ENCODE measurements at regions not wholly inside any gene's neighbourhood (a gene's known extent, or its start where the extent isn't known, plus 50 kb on each side); places are given as distances from the start of the nearest gene placed in this dataset.
"Not testable (repeated sequence)": the region's sequence is repeated elsewhere in the genome, so short reads cannot be mapped to it uniquely, and the experiment has no call there.

DNA sequence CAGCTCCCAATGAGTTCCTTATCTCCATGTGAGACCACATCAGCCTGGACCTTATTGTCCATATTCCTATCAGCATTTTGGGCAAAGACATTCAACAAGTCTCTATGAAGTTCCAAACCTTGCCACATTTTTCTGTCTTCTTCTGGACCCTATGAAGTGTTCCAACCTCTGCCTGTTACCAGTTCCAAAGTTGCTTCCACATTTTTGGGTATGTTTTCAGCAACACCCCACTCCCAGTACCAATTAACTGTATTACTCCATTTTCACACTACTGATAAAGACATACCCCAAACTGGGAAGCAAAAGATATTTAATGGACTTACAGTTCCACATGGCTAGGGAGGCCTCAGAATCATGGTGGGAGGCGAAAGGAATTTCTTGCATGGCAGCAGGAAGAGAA lies 548.5 kb downstream of the CHSY3 start:
- DNase-seq, result no peak

DNA sequence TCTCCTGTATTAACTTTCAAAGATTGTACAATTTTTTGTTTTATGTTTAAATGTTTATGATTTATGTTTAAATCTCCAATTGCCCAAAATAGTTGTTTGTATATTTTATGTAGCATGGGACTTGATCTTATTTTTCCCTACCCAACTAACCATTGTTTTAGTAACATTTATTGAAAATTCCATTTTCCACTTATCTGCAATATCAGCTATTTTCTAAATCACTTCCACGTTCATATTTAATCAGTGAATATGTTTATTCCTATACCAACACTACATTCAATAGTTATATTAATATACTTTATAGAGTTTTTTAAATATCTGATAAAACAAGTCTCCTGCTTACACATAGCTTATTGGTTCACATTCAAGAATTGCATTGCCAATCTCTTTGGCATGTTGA lies 532.2 kb downstream of the CHSY3 start:
- DNase-seq, result no peak

DNA sequence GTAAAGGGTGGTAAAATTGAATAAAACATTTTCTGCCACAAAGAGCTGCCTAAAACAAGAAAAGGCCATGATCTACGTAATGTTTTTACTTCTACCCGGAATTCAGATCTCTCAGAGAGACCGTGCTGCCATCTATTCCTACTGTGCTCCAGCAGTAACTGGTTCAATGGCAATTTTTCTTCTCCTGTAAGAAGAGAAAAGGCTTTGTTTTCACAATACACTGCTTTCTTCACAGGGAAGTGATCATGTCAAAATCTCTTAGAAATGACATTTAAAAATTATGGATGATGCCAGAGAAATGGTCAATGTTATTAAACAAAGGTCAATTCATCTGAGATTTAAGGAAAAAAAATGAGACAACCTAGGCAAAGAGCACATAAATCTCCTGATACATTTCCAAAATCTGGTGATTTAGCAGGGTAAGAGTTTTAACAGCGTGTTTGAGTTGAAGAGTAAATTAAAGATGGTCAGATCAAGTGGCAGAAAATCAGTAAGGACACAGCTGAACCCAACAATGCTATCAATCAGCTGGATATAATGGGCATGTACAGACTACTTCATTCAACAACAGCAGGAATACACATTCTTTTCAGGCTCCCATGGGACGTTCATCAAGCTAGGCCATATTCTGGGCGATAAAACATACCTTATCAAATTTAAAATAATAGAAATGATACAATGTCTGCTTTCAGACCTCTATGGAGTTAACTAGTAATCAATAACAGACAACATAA lies 523.1 kb downstream of the CHSY3 start:
- DNase-seq, result no peak

GRCh38 chr5:130425424-130425823 lies 521.2 kb downstream of the CHSY3 start:
- DNase-seq, result no peak

DNA sequence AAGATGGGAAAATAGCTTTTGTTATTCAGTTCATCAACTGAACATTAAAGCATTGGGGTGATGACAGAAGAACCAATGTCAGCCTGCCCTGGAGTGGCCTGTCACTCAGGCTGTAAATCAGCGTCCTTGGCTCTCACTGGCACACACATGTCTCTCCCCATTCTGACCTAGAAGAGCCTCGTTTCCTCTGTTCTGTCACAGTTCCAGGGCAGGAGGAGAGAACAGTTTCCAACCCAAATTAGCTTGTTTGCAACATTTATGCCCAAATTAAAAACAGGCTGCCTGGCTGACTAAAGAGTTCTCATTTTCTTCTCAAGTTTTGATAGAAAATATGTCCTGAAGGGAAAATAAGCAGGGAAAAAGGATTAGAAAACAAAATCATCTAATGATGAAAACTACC lies 520.1 kb downstream of the CHSY3 start:
- DNase-seq, result peak in 1 of 14 donors; percentile 6

- peak in 1 of 14 donors; percentile 0 for DNase-seq
These were observed 498.6 kb downstream of the CHSY3 start for GRCh38 chr5:130402906-130403305.

- DNase-seq, result no peak
These were observed 495.8 kb downstream of the CHSY3 start for GRCh38 chr5:130400091-130400490.

DNA sequence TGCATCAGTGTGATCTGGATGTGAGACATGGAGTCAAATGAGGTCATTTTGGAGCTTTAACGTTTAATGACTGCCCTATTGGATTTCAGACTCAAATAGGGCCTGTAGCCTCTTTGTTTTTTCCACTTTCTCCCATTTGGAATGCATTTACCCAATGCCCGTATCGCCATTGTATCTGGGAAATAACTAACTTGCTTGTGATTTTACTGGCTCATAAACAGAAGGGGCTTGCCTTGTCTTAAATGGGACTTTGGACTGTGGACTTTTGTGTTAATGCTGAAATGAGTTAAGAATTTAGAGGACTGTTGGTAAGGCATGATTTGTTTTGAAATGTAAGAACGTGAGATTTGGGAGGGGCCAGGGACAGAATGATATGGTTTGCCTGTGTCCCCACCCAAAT lies 494.6 kb downstream of the CHSY3 start:
- no peak for DNase-seq

GRCh38 chr5:130397727-130398126 lies 493.5 kb downstream of the CHSY3 start:
- not testable (repeated sequence) for DNase-seq

- DNase-seq, result no peak
These were observed 492.9 kb downstream of the CHSY3 start for GRCh38 chr5:130397132-130397531.

- not testable (repeated sequence) for DNase-seq
These were observed 487.5 kb downstream of the CHSY3 start for GRCh38 chr5:130391727-130392264.

DNA sequence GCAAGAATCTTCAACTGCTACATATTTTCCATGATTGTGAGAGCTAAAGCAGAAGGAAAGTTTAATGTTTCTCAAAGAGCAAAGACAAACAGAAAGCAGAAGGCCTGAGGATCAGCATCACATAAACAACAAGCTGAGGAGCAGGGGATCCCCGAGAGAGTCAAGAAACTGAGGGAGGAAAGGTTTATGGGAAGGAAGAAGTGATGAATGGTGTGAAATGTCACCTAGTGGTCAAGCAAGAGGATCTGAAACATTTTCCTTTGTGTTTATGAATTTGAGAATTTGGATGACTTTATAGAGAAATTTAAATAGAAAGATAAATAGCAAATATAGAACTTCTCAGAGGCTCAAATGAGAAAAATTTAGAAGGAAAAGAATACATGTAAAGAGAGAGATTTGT lies 481.9 kb downstream of the CHSY3 start:
- no peak for DNase-seq

GRCh38 chr5:130385656-130386055 lies 481.4 kb downstream of the CHSY3 start:
- DNase-seq, result no peak

GRCh38 chr5:130365956-130366355 lies 461.7 kb downstream of the CHSY3 start:
- DNase-seq, result no peak

DNA sequence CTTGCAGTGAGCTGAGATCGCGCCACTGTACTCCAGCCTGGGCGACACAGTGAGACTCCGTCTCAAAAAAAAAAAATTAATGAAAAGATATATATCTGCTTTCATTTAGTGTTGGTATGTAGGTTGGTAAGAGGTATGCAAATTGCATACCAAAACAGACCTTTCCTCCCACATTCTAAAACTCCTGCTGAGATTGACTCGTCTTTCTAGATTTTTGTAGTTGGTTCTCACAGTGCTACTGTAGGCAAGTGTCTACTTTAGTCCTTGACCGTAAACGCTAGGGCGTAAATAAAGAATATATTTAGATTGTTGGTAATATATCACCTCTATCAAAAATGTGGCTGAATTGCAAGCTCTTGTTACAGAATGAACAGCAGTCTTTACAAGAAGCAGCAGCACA lies 445.9 kb downstream of the CHSY3 start:
- no peak for DNase-seq

GRCh38 chr5:130337179-130337888 lies 433.1 kb downstream of the CHSY3 start:
- DNase-seq, result no peak

- DNase-seq, result no peak
These were observed 430.9 kb downstream of the CHSY3 start for GRCh38 chr5:130335117-130335516.

GRCh38 chr5:130333089-130333488 lies 428.8 kb downstream of the CHSY3 start:
- DNase-seq, result no peak

DNA sequence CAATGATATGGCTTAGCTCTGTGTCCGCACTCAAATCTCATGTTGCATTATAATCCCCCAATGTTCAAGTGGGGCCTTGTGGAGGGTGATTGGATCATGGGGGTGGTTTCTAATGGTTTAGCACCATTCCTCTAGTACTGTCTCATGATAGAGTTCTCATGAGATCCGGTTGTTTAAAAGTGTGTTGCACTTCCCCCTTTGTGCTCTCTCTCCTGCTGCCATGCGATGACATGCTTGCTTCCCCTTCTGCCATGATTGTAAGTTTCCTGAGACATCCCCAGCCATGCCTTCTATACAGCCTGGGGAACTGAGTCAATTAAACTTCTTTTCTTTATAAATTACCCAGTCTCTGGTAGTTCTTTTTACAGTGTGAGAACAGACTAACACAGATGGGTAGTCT lies 427.1 kb downstream of the CHSY3 start:
- no peak for DNase-seq

- DNase-seq, result no peak
These were observed 420.8 kb downstream of the CHSY3 start for GRCh38 chr5:130324953-130325671.

- DNase-seq, result no peak
These were observed 419.7 kb downstream of the CHSY3 start for GRCh38 chr5:130323804-130324454.

- DNase-seq, result no peak
These were observed 417.7 kb downstream of the CHSY3 start for GRCh38 chr5:130321931-130322330.

All from C1 segment of cervical spinal cord (tissue), 14 donors.